ENCODE measurements at regions not wholly inside any gene's neighbourhood (a gene's known extent, or its start where the extent isn't known, plus 50 kb on each side); places are given as distances from the start of the nearest gene placed in this dataset.

DNA sequence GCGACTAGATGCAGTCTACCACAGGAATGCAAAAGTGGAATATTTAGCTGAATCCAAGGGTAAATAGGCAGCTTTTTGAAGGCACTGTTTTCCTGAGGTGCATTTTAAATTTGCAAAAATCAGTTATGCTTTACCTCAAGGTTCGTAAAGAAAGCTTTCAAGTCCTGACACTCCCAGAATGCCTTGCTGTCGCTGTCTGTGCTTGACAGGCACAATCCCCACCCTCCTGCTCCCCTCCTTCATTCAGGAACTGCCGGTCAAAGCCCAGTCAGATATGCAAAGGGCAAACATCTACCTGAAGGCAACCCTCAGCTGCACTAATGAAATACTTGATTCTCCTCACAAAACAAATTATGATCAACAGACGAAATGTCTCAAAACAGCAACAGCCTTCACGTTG, 97.4 kb upstream of the DDX18 start:
- TF ChIP-seq POLR2AphosphoS5 (IDR thresholded peaks at IDR 0.05; ENCODE audit: low read depth, low read length), result no peak
- no peak for TF ChIP-seq POLR2A (IDR thresholded peaks at IDR 0.05; ENCODE audit: low read depth, low read length)
- no peak for TF ChIP-seq TAF1 (IDR thresholded peaks at IDR 0.05; ENCODE audit: borderline replicate concordance, low read depth, low read length)
